ENCODE measurements at regions not wholly inside any gene's neighbourhood (a gene's known extent, or its start where the extent isn't known, plus 50 kb on each side); places are given as distances from the start of the nearest gene placed in this dataset.

- TF ChIP-seq CTCF (IDR thresholded peaks at IDR 0.05; ENCODE audit: low read depth, low read length) (no peak), MAX (IDR thresholded peaks at IDR 0.05; ENCODE audit: low read depth, low read length) (no peak), POLR2A (IDR thresholded peaks at IDR 0.05; ENCODE audit: extremely low read depth, insufficient read length) (no peak), MYC (IDR thresholded peaks at IDR 0.05; ENCODE audit: low read depth, low read length) (no peak)
These were observed 1059.3 kb downstream of the SLITRK1 start for GRCh38 chr13:82822935-82823334.
